ENCODE measurements at regions not wholly inside any gene's neighbourhood (a gene's known extent, or its start where the extent isn't known, plus 50 kb on each side); places are given as distances from the start of the nearest gene placed in this dataset.
"Not testable (repeated sequence)": the region's sequence is repeated elsewhere in the genome, so short reads cannot be mapped to it uniquely, and the experiment has no call there.

- WGBS, 4 donors = 82 to 87% (median 83%) methylated on average over 5 of the region's 5 CpGs
- DNase-seq = no peak
- intact Hi-C loops (cut with DNase I) = no loop called here
- no peak overlapping the region for H3K4me3 ChIP-seq
- peaks cover 0 to 14% (median 4%) of the 10 kb centered on the region in 12 donors for H3K9me3 ChIP-seq
- TF ChIP-seq, protein P1, sequence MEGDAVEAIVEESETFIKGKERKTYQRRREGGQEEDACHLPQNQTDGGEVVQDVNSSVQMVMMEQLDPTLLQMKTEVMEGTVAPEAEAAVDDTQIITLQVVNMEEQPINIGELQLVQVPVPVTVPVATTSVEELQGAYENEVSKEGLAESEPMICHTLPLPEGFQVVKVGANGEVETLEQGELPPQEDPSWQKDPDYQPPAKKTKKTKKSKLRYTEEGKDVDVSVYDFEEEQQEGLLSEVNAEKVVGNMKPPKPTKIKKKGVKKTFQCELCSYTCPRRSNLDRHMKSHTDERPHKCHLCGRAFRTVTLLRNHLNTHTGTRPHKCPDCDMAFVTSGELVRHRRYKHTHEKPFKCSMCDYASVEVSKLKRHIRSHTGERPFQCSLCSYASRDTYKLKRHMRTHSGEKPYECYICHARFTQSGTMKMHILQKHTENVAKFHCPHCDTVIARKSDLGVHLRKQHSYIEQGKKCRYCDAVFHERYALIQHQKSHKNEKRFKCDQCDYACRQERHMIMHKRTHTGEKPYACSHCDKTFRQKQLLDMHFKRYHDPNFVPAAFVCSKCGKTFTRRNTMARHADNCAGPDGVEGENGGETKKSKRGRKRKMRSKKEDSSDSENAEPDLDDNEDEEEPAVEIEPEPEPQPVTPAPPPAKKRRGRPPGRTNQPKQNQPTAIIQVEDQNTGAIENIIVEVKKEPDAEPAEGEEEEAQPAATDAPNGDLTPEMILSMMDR (IDR thresholded peaks at IDR 0.05) = no peak
- TF ChIP-seq POLR2A (IDR thresholded peaks at IDR 0.05) = no peak
- H3K27me3 ChIP-seq = no peaks in the 10 kb centered on the region
- no peak overlapping the region for H3K27ac ChIP-seq
- no peaks in the 10 kb centered on the region for H3K36me3 ChIP-seq
- ATAC-seq = no peak
- no peaks in the 10 kb centered on the region for H3K4me1 ChIP-seq
Observed at GRCh38 chr15:70236341-70237086, 138.8 kb upstream of the TLE3 start.

DNA sequence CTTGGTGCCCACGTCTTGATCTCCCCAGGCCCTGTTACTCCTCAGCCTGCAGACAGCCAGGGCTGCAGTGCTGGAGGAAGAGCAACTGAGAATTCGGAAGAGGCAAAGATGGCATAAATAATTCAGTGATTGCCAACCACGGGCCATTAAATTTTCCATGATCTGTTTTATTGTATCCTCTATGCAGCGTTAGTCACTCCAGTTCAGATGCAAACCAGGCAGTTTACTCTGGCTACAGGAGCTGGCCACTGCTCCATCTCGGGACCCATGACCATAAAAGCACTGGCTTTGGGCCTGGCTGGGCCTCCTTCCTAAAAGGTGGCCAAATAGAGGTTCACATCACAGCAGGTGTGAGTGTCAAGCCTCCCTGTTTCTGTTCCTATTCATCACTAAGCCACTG, 137.6 kb upstream of the TLE3 start:
- H3K4me3 ChIP-seq = no peak overlapping the region
- no peak for TF ChIP-seq POLR2A (IDR thresholded peaks at IDR 0.05)
- TF ChIP-seq, protein P1 (IDR thresholded peaks at IDR 0.05) = no peak
- ATAC-seq (no peak), DNase-seq (no peak)
- no peaks in the 10 kb centered on the region for H3K36me3 ChIP-seq
- no peak overlapping the region for H3K27ac ChIP-seq
- H3K4me1 ChIP-seq = no peaks in the 10 kb centered on the region
- H3K9me3 ChIP-seq = peaks cover 0 to 23% (median 9%) of the 10 kb centered on the region in 12 donors
- intact Hi-C loops (cut with DNase I) = no loop called here
- WGBS, 4 donors = 91 to 97% (median 93%) methylated on average over 5 of the region's 5 CpGs
- no peaks in the 10 kb centered on the region for H3K27me3 ChIP-seq

DNA sequence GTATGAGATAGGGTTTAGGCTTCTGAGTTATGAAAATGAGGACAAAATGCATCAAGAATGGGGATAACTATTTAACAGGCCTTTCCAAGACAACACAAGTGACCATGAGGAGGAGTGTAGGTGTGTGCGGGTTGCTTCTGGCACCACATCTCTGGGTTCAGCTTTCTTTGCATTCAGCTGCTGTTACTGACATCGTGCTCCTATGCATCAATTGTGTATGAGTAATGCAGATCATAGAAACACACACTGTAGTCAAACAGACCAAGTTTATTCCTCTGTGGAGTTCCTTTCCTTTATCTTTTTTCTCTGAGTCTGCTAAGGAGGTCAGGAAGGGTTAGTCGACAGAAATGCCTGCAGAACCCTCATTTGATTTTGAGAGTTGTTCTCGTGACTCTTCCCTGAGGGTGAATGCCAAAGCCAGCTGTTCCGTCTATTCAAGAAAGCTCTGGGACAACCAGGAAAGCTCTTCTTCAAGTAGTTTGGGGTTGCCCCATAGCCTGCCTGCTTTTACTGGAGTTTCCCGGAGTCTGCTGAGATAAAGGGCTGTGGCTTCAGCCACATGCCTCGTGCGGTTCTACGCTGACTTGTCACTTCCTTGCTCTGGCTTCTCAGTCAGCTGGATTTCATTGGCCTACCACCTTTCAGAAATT, 136.7 kb upstream of the TLE3 start:
- Histone ChIP-seq H3K27me3 (no peaks in the 10 kb centered on the region), H3K4me3 (no peak overlapping the region), H3K27ac (no peak overlapping the region), H3K9me3 (peaks cover 0 to 25% (median 9%) of the 10 kb centered on the region in 12 donors), H3K4me1 (no peaks in the 10 kb centered on the region), H3K36me3 (no peaks in the 10 kb centered on the region)
- TF ChIP-seq, protein P1 (IDR thresholded peaks at IDR 0.05) = no peak
- TF ChIP-seq POLR2A (IDR thresholded peaks at IDR 0.05) = no peak
- WGBS, 4 donors = 65 to 83% (median 74%) methylated on average over 9 of the region's 9 CpGs
- no peak for DNase-seq
- ATAC-seq = no peak
- intact Hi-C loops (cut with DNase I) = no loop called here

- Histone ChIP-seq H3K36me3 (no peaks in the 10 kb centered on the region), H3K4me1 (no peaks in the 10 kb centered on the region), H3K9me3 (peaks cover 0 to 25% (median 9%) of the 10 kb centered on the region in 12 donors), H3K27me3 (no peaks in the 10 kb centered on the region), H3K27ac (no peak overlapping the region), H3K4me3 (no peak overlapping the region)
- intact Hi-C loops (cut with DNase I) = no loop called here
- no peak for DNase-seq
- 47 to 98% (median 72%) methylated on average over 1 of the region's 1 CpG for WGBS, 4 donors
- no peak for TF ChIP-seq POLR2A (IDR thresholded peaks at IDR 0.05)
- TF ChIP-seq, protein P1 (IDR thresholded peaks at IDR 0.05) = no peak
- no peak for ATAC-seq
Observed at GRCh38 chr15:70231484-70231883, 133.8 kb upstream of the TLE3 start.

DNA sequence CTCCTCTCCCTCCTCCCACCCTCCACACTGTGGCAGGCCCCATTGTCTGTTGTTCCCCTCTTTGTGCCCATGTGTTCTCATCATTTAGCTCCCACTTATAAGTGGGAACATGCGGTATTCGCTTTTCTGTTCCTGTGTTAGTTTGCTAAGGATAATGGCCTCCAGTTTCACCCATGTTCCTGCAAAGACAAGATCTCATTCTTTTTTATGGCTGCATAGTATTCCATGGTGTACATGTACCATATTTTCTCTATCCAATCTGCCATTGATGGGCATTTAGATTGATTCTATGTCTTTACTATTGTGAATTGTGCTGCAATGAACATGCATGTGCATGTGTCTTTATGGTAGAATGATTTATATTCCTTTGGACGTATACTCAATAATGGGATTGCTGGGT, 130.2 kb upstream of the TLE3 start:
- intact Hi-C loops (cut with DNase I) = loop anchor here in 1 of 10 donors (10.0 kb wide), 1 partner anchor 63 kb away; no protein-coding TSS in a partner anchor
- not testable (repeated sequence) for H3K4me3 ChIP-seq, H3K27me3 ChIP-seq, DNase-seq, H3K4me1 ChIP-seq, ATAC-seq, H3K27ac ChIP-seq, H3K36me3 ChIP-seq
- WGBS, 4 donors = 95 to 99% (median 98%) methylated on average over 3 of the region's 3 CpGs
- peaks cover 0 to 25% (median 9%) of the 10 kb centered on the region in 12 donors for H3K9me3 ChIP-seq

Data from heart left ventricle (tissue), 16 donors.